22Rv1 (cell line): ENCODE measurements at regions not wholly inside any gene's neighbourhood (a gene's known extent, or its start where the extent isn't known, plus 50 kb on each side); places are given as distances from the start of the nearest gene placed in this dataset.
A peak's percentile ranks its signal among the peaks of the same experiment; 100 is the strongest.

Source experiments
- H3K27ac ChIP-seq: fragments of 450-650 bp; 2 replicates; pipeline ENCODE4 v1.5.1; 2017
- ZFX ChIP-seq: fragments of 450-650 bp; IDR thresholded peaks from 2 replicates; pipeline ENCODE4 v1.6.1; 2017; ENCODE audit warnings: antibody characterized with exemption, borderline replicate concordance
- TF ChIP-seq, protein P1 (sequence below): fragments of 450-650 bp; IDR thresholded peaks from 2 replicates; pipeline ENCODE4 v1.5.1; 2017; ENCODE audit warnings: mild to moderate bottlenecking

DNA sequence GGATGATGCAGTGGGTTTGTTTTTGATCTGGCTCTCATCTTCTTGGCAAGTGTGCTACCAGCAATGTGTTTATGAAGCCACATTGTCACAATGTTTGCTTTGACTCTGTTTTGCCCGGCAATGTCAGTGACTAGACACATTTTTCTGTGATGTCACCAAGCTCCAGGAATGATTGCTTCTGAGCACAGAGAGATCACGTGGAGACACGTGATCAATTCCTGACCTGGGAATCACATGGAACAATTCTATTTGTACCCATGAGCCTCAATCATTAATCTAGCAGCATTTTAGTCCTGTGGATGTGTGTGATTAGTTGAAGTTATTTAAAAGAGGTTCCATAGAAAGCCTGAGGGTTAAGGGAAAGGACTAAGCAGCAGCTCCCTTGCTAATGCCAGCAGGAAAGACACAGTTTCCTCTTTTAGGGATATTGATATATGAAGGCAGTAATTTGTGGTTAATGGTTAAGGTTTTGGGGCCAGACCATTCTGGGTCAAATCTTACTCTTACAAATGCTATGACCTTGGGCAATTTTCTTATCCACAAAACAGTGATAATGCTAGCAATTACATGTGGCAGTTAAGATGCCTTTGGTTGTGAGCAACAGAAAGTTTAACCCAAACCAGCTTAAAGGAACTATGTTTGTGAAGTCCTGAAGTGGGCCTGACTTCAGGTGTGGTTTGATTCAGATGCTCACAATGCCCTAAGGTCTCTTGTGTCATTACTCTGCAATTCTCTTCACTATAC is 59.0 kb downstream of the FASLG start:
- TF ChIP-seq, protein P1, sequence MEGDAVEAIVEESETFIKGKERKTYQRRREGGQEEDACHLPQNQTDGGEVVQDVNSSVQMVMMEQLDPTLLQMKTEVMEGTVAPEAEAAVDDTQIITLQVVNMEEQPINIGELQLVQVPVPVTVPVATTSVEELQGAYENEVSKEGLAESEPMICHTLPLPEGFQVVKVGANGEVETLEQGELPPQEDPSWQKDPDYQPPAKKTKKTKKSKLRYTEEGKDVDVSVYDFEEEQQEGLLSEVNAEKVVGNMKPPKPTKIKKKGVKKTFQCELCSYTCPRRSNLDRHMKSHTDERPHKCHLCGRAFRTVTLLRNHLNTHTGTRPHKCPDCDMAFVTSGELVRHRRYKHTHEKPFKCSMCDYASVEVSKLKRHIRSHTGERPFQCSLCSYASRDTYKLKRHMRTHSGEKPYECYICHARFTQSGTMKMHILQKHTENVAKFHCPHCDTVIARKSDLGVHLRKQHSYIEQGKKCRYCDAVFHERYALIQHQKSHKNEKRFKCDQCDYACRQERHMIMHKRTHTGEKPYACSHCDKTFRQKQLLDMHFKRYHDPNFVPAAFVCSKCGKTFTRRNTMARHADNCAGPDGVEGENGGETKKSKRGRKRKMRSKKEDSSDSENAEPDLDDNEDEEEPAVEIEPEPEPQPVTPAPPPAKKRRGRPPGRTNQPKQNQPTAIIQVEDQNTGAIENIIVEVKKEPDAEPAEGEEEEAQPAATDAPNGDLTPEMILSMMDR, result no peak
- TF ChIP-seq ZFX, result no peak
- H3K27ac ChIP-seq, result no peak overlapping the region

DNA sequence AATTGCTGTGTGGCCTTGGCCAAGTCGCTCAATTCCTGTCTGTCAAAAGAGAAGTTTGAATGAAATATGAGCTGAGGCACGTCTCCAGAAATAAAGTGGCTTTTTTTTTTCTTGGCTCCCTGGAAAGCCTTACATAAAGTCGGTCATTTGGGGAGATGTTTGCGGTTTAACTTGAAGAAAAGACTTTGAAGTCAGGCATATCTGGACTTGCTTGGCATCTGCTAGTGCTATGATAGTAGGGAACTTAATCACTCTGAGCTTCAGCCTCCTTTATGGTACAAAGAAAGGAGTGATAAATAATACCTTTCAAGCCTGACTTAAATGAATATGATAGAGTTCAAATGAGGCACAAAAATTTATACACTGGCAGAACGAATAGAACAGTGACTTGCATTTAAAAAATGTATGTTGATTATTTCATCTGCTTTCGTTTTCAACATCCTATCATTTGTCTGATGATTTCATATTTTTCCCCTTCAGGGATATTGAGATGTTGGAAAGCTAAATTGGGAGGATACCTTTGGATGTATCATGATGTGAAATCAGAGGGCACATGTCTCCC is 60.2 kb downstream of the FASLG start:
- H3K27ac ChIP-seq, result no peak overlapping the region
- no peak for TF ChIP-seq ZFX
- TF ChIP-seq, protein P1, result no peak

DNA sequence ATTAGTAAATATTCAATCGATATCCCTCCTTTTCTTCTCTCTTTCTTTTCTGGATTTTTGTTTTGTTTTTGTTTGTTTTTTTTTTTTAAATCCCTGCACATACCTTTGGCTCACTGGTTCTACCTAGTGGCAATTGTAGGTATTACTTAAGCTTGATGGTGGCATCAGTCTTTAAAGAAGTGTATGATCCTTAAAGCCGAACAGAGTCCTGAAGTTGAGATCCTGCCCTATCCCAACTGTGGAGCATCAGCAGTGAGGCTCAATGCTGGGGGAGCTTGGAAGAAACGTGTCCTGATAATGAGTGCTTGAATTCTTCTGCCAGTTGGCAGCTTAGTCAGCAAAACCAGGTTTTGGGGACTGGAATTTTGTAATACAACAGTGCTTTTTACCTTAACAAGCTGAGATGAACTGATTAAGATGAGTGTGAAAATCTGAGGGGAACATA is 60.8 kb downstream of the FASLG start:
- H3K27ac ChIP-seq, result no peak overlapping the region
- TF ChIP-seq, protein P1, result peak; percentile 96
- TF ChIP-seq ZFX, result no peak

DNA sequence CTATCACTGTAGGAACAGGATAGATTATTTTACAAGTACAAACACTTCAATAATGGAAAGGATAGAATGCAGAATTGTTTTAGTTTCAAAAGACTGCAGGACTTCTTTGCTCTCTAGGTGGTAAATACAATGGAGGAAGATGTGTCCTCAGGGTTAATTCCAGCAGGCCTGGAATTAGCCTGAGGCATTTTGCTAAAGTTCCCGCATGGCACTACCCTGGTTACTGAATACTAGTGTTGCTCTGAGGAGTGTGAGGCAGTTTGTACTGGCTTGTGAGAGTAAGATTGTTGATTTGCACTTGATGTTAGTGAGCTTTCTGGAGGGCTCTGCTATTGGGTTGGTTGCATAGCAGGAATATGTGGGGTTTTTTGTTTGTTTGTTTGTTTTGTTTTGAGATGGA is 61.4 kb downstream of the FASLG start:
- TF ChIP-seq, protein P1, result no peak
- no peak for TF ChIP-seq ZFX
- H3K27ac ChIP-seq, result no peak overlapping the region

DNA sequence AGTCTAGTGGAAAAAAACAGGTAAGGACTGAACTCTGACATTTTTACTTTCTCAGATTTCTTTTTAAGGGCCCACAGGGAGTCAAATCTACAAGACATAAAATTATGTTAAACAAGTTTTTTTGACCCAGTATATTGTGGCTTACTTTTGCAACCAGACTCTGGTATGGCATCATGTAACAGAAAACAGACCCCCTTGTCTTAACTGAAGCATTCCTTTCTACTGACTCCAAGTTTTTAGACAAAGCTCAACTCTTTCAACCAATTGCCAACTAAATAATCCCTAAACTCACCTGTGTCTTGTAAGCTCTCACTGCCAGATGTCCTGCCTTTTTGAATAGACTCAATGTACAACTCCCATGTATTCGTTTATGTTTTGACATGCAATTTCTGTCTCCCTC is 64.3 kb downstream of the FASLG start:
- no peak for TF ChIP-seq ZFX
- TF ChIP-seq, protein P1, result no peak
- no peak overlapping the region for H3K27ac ChIP-seq

DNA sequence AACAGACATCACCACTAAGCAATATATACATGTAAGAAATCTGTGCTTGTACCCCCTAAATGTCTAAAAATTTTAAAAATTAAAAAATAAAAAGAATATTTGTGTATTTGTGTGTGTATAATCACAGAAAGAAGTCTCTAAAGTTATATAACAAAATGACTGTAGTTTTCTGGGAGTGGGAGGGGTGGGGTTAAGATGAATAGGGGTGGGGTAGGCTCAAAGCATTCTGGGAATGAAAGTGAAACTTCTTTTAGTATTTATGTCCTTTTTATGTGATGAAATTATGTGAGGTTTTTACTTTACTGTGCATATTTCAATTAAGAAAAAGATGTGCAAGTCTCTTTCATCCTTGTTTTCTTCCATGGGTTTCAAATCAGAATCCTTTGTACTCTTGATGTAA is 65.3 kb downstream of the FASLG start:
- no peak for TF ChIP-seq ZFX
- TF ChIP-seq, protein P1, result no peak
- no peak overlapping the region for H3K27ac ChIP-seq

DNA sequence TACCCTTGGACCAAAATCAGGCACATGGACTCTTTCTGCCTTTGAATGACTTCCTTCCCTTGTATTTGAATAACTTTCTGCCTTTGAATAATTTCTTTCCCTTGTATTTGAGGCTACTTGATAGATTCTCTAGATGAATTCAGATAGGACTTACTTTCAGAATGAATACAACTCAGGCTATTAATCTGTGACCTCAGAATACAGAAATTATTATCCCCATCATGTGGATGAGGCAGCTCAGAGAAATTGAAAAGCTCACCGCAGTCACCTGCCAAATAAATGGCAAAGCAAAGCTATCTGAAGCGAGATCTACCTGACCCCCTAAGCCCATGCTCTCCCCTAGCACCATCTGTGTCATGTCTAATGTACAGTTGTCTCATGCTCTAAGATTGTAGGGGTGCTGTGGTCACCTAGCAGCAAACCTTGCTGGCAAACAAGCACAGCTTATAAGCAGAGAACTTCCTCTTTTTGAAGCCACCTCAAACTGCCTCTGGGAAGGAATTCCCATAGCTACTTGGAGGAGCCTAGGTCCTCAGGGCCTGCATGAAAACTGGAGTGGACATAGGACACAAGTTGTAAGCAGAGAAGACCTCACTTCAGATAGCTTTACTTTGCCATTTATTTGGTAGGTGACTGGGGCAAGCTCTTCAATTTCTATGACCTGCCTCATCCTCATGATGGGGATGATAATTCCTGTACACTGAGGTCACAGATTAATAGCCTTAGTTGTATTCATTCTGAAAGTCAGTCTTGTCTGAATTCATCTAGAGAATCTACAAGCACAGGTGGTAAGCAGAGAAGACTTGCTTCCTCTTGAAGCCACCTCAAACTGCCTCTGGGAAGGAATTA is 66.1 kb downstream of the FASLG start:
- TF ChIP-seq ZFX, result no peak
- TF ChIP-seq, protein P1, result no peak
- H3K27ac ChIP-seq, result no peak overlapping the region
